ENCODE measurements at regions not wholly inside any gene's neighbourhood (a gene's known extent, or its start where the extent isn't known, plus 50 kb on each side); places are given as distances from the start of the nearest gene placed in this dataset.
"Not testable (repeated sequence)": the region's sequence is repeated elsewhere in the genome, so short reads cannot be mapped to it uniquely, and the experiment has no call there.

DNA sequence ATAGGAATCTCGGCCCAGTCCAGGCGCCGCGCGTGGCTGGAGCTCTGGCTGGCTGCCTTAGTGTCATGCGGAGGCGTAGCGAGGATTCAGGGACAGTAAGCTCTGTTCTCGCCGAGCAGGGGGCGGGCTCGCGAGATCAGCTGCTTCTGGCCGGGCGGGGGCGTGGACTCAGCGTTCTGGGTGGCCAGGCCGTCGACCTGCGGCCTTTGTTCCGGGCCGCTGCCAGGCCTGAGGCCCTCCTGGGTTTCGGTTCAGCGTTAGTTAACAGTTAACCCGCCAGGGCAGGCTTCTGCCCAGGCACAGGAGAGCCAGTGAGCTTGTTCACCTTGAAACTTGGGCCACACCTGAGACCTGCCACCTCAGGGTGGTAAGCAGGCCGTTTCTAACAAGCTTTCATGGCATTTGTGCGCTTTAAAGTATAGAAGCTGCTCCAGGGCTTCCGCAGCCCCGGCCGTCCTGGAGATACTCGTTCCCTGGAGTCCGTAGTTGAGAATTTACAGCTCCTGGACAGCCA lies 332.2 kb upstream of the SGCG start:
- no peak for TF ChIP-seq CTCF (IDR thresholded peaks at IDR 0.05; ENCODE audit: unreplicated experiment)

GRCh38 chr13:22855926-22856325 lies 324.9 kb upstream of the SGCG start:
- H3K4me3 Mint-ChIP-seq = no peak overlapping the region
- no peak overlapping the region for H3K27ac Mint-ChIP-seq
- no peak for DNase-seq (ENCODE audit: low spot score in 2 of 2, unreplicated experiment in 2 of 2)
- H3K4me1 Mint-ChIP-seq = no peaks in the 10 kb centered on the region
- H3K27me3 Mint-ChIP-seq (ENCODE audit: low read depth) = no peaks in the 10 kb centered on the region
- H3K9me3 Mint-ChIP-seq = peaks cover 17% of the 10 kb centered on the region
- H3K36me3 Mint-ChIP-seq = peaks cover 8% of the 10 kb centered on the region
- no peak for TF ChIP-seq CTCF (IDR thresholded peaks at IDR 0.05; ENCODE audit: unreplicated experiment)

More for the DNA sequence above, 332.2 kb upstream of the SGCG start:
- peaks cover 2% of the 10 kb centered on the region for H3K9me3 Mint-ChIP-seq
- H3K27ac Mint-ChIP-seq = no peak overlapping the region
- no peaks in the 10 kb centered on the region for H3K36me3 Mint-ChIP-seq
- no peaks in the 10 kb centered on the region for H3K27me3 Mint-ChIP-seq (ENCODE audit: low read depth)
- H3K4me1 Mint-ChIP-seq = peaks cover 5% of the 10 kb centered on the region
- DNase-seq (ENCODE audit: low spot score in 2 of 2, unreplicated experiment in 2 of 2) = no peak
- no peak overlapping the region for H3K4me3 Mint-ChIP-seq

GRCh38 chr13:22858980-22859379 lies 321.8 kb upstream of the SGCG start:
- H3K36me3 Mint-ChIP-seq; DNase-seq (ENCODE audit: low spot score in 2 of 2, unreplicated experiment in 2 of 2); H3K27ac Mint-ChIP-seq; H3K27me3 Mint-ChIP-seq (ENCODE audit: low read depth); H3K4me3 Mint-ChIP-seq; H3K4me1 Mint-ChIP-seq: not testable (repeated sequence)
- peaks cover 14% of the 10 kb centered on the region for H3K9me3 Mint-ChIP-seq

DNA sequence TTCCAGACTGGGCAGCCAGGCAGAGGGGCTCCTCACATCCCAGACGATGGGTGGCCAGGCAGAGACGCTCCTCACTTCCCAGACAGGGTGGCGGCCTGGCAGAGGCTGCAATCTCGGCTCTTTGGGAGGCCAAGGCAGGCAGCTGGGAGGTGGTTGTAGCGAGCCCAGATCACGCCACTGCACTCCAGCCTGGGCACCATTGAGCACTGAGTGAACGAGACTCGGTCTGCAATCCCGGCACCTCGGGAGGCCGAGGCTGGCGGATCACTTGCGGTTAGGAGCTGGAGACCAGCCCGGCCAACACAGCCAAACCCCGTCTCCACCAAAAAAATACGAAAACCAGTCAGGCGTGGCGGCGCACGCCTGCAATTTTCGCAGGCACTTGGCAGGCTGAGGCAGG lies 321.4 kb upstream of the SGCG start:
- not testable (repeated sequence) for H3K4me3 Mint-ChIP-seq; DNase-seq (ENCODE audit: low spot score in 2 of 2, unreplicated experiment in 2 of 2); H3K27ac Mint-ChIP-seq; H3K36me3 Mint-ChIP-seq; H3K4me1 Mint-ChIP-seq; H3K27me3 Mint-ChIP-seq (ENCODE audit: low read depth)
- peaks cover 14% of the 10 kb centered on the region for H3K9me3 Mint-ChIP-seq

- Mint-ChIP-seq H3K27ac (peak overlapping the region; percentile 7), H3K4me3 (no peak overlapping the region), H3K36me3 (peaks cover 2% of the 10 kb centered on the region), H3K9me3 (peaks cover 4% of the 10 kb centered on the region), H3K27me3 (ENCODE audit: low read depth) (no peaks in the 10 kb centered on the region), H3K4me1 (no peaks in the 10 kb centered on the region)
- no peak for TF ChIP-seq CTCF (IDR thresholded peaks at IDR 0.05; ENCODE audit: unreplicated experiment)
- no peak for DNase-seq (ENCODE audit: low spot score in 2 of 2, unreplicated experiment in 2 of 2)
These were observed 318.8 kb upstream of the SGCG start for GRCh38 chr13:22861958-22862466.

DNA sequence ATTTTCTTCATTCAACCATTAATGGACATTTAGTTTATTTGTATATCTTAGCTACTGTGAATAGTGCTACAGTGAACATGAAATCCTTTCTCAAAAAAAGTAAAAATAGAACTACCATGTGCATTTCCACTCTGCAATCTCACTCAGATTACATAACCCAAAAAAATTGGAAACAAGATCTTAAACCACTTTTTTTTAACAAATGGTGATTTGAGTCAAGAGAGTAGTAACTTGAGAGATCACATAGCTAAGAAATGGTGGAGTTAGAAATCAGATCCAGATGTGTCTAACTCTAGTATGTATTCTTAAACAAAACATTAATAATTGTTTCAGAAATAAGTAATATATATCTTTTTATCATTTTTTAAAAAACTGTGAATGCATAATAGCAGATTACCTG lies 318.3 kb upstream of the SGCG start:
- Mint-ChIP-seq H3K27ac (peak overlapping the region; percentile 7), H3K4me1 (no peaks in the 10 kb centered on the region), H3K9me3 (peaks cover under 1% of the 10 kb centered on the region), H3K27me3 (ENCODE audit: low read depth) (no peaks in the 10 kb centered on the region), H3K36me3 (no peaks in the 10 kb centered on the region), H3K4me3 (no peak overlapping the region)
- no peak for DNase-seq (ENCODE audit: low spot score in 2 of 2, unreplicated experiment in 2 of 2)
- no peak for TF ChIP-seq CTCF (IDR thresholded peaks at IDR 0.05; ENCODE audit: unreplicated experiment)

GRCh38 chr13:22866221-22866620 lies 314.6 kb upstream of the SGCG start:
- Mint-ChIP-seq H3K36me3 (peaks cover 3% of the 10 kb centered on the region), H3K27me3 (ENCODE audit: low read depth) (no peaks in the 10 kb centered on the region), H3K27ac (no peak overlapping the region), H3K4me3 (no peak overlapping the region), H3K4me1 (no peaks in the 10 kb centered on the region), H3K9me3 (no peaks in the 10 kb centered on the region)
- DNase-seq (ENCODE audit: low spot score in 2 of 2, unreplicated experiment in 2 of 2) = no peak
- no peak for TF ChIP-seq CTCF (IDR thresholded peaks at IDR 0.05; ENCODE audit: unreplicated experiment)

All from mesothelial cell of epicardium (in vitro differentiated cells).